ENCODE measurements at regions not wholly inside any gene's neighbourhood (a gene's known extent, or its start where the extent isn't known, plus 50 kb on each side); places are given as distances from the start of the nearest gene placed in this dataset.

GRCh38 chrX:39214387-39215126 is 413.3 kb downstream of the MID1IP1 start:
- DNase-seq (ENCODE audit: low read depth in 2 of 2) = no peak

- no peak for DNase-seq (ENCODE audit: low read depth in 2 of 2)
These were observed 419.7 kb downstream of the MID1IP1 start for GRCh38 chrX:39220952-39221351.

- DNase-seq (ENCODE audit: low read depth in 2 of 2) = no peak
These were observed 421.3 kb downstream of the MID1IP1 start for GRCh38 chrX:39222346-39223113.

GRCh38 chrX:39226251-39226650 is 425.0 kb downstream of the MID1IP1 start:
- no peak for DNase-seq (ENCODE audit: low read depth in 2 of 2)

GRCh38 chrX:39227371-39227770 is 426.1 kb downstream of the MID1IP1 start:
- no peak for DNase-seq (ENCODE audit: low read depth in 2 of 2)

GRCh38 chrX:39238006-39238405 is 436.7 kb downstream of the MID1IP1 start:
- DNase-seq (ENCODE audit: low read depth in 2 of 2) = peak in 1 of 2 donors; percentile 14

GRCh38 chrX:39242187-39242586 is 440.9 kb downstream of the MID1IP1 start:
- peak in 1 of 2 donors; percentile 23 for DNase-seq (ENCODE audit: low read depth in 2 of 2)

GRCh38 chrX:39244147-39244546 is 442.9 kb downstream of the MID1IP1 start:
- no peak for DNase-seq (ENCODE audit: low read depth in 2 of 2)

GRCh38 chrX:39245024-39245423 is 443.8 kb downstream of the MID1IP1 start:
- DNase-seq (ENCODE audit: low read depth in 2 of 2) = no peak

- no peak for DNase-seq (ENCODE audit: low read depth in 2 of 2)
These were observed 446.3 kb downstream of the MID1IP1 start for GRCh38 chrX:39247536-39247935.

- no peak for DNase-seq (ENCODE audit: low read depth in 2 of 2)
These were observed 447.1 kb downstream of the MID1IP1 start for GRCh38 chrX:39248330-39248729.

- DNase-seq (ENCODE audit: low read depth in 2 of 2) = no peak
These were observed 448.7 kb downstream of the MID1IP1 start for GRCh38 chrX:39249999-39250398.

- no peak for DNase-seq (ENCODE audit: low read depth in 2 of 2)
These were observed 450.7 kb downstream of the MID1IP1 start for GRCh38 chrX:39251995-39252394.

GRCh38 chrX:39253551-39253950 is 452.3 kb downstream of the MID1IP1 start:
- DNase-seq (ENCODE audit: low read depth in 2 of 2) = no peak

GRCh38 chrX:39258331-39258730 is 457.1 kb downstream of the MID1IP1 start:
- DNase-seq (ENCODE audit: low read depth in 2 of 2) = no peak

- DNase-seq (ENCODE audit: low read depth in 2 of 2) = no peak
These were observed 459.7 kb downstream of the MID1IP1 start for GRCh38 chrX:39260965-39261364.

GRCh38 chrX:39261446-39262147 is 460.3 kb downstream of the MID1IP1 start:
- peak in 1 of 2 donors; percentile 39 for DNase-seq (ENCODE audit: low read depth in 2 of 2)

GRCh38 chrX:39262641-39263040 is 461.4 kb downstream of the MID1IP1 start:
- peak in 1 of 2 donors; percentile 0 for DNase-seq (ENCODE audit: low read depth in 2 of 2)

GRCh38 chrX:39264023-39264422 is 462.8 kb downstream of the MID1IP1 start:
- no peak for DNase-seq (ENCODE audit: low read depth in 2 of 2)

- no peak for DNase-seq (ENCODE audit: low read depth in 2 of 2)
These were observed 465.9 kb downstream of the MID1IP1 start for GRCh38 chrX:39267176-39267575.

- DNase-seq (ENCODE audit: low read depth in 2 of 2) = no peak
These were observed 466.9 kb downstream of the MID1IP1 start for GRCh38 chrX:39268207-39268606.

- DNase-seq (ENCODE audit: low read depth in 2 of 2) = no peak
These were observed 474.3 kb downstream of the MID1IP1 start for GRCh38 chrX:39275500-39276068.

All from dermis microvascular lymphatic vessel endothelial cell (primary cell).